SK-N-SH treated with all-trans-retinoic acid at 6 μM for 48 hours (cell line): ENCODE measurements at regions not wholly inside any gene's neighbourhood (a gene's known extent, or its start where the extent isn't known, plus 50 kb on each side); places are given as distances from the start of the nearest gene placed in this dataset.

Experiments
- ATAC-seq: fragments of 200-7000 bp; cut with Tn5 transposase; 3 replicates; pipeline ENCODE4 v1.9.1; 2020; ENCODE audit warnings: mild to moderate bottlenecking, moderate library complexity
- ARNTL ChIP-seq: fragments of 450-650 bp; formaldehyde crosslinking; IDR thresholded peaks from 2 replicates; pipeline ENCODE4 v1.5.0; 2020; ENCODE audit warnings: low read depth, mild to moderate bottlenecking, moderate library complexity, borderline replicate concordance
- BACH2 ChIP-seq: fragments of 250-450 bp; sonication (Bioruptor Pico); IDR thresholded peaks from 2 replicates; pipeline ENCODE4 v1.9.0; 2021; ENCODE audit warnings: mild to moderate bottlenecking, borderline replicate concordance
- CSDC2 ChIP-seq: fragments of 250-450 bp; sonication (Bioruptor Pico); IDR thresholded peaks from 2 replicates; pipeline ENCODE4 v1.5.0; 2020; ENCODE audit warnings: mild to moderate bottlenecking, moderate library complexity
- ESRRG ChIP-seq: fragments of 250-450 bp; sonication (Bioruptor Pico); IDR thresholded peaks from 2 replicates; pipeline ENCODE4 v1.6.1; 2021; ENCODE audit warnings: mild to moderate bottlenecking
- GLIS3 ChIP-seq: fragments of 250-450 bp; sonication (Bioruptor Pico); IDR thresholded peaks from 2 replicates; pipeline ENCODE4 v1.5.0; 2020; ENCODE audit warnings: mild to moderate bottlenecking, moderate library complexity
- ISL1 ChIP-seq: fragments of 250-450 bp; sonication (Bioruptor Pico); IDR thresholded peaks from 2 replicates; pipeline ENCODE4 v2.1.2; 2022; ENCODE audit warnings: mild to moderate bottlenecking, moderate library complexity
- POU6F1 ChIP-seq: fragments of 250-450 bp; sonication (Bioruptor Pico); IDR thresholded peaks from 2 replicates; pipeline ENCODE4 v1.8.0; 2021; ENCODE audit warnings: low read depth, mild to moderate bottlenecking, moderate library complexity, borderline replicate concordance
- PPARA ChIP-seq: fragments of 250-450 bp; sonication (Bioruptor Pico); IDR thresholded peaks from 2 replicates; pipeline ENCODE4 v1.5.0; 2020; ENCODE audit warnings: mild to moderate bottlenecking, borderline replicate concordance
- RARB ChIP-seq: fragments of 250-450 bp; sonication (Bioruptor Pico); IDR thresholded peaks from 2 replicates; pipeline ENCODE4 v1.8.0; 2021; ENCODE audit warnings: mild to moderate bottlenecking, moderate library complexity
- SNAI2 ChIP-seq: fragments of 250-450 bp; sonication (Bioruptor Pico); IDR thresholded peaks from 2 replicates; pipeline ENCODE4 v1.5.0; 2020; ENCODE audit warnings: mild to moderate bottlenecking, moderate library complexity
- TOX ChIP-seq: fragments of 250-450 bp; sonication (Bioruptor Pico); IDR thresholded peaks from 2 replicates; pipeline ENCODE4 v1.8.0; 2021; ENCODE audit warnings: mild to moderate bottlenecking, moderate library complexity, borderline replicate concordance
- ZC3H10 ChIP-seq: fragments of 250-450 bp; sonication (Bioruptor Pico); IDR thresholded peaks from 2 replicates; pipeline ENCODE4 v1.5.1; 2021; ENCODE audit warnings: mild to moderate bottlenecking, moderate library complexity
- ZFP30 ChIP-seq: fragments of 450-650 bp; formaldehyde crosslinking; IDR thresholded peaks from 2 replicates; pipeline ENCODE4 v1.5.0; 2022; ENCODE audit warnings: mild to moderate bottlenecking, moderate library complexity
- ZNF70 ChIP-seq: fragments of 450-650 bp; formaldehyde crosslinking; IDR thresholded peaks from 2 replicates; pipeline ENCODE4 v1.5.0; 2020; ENCODE audit warnings: mild to moderate bottlenecking, moderate library complexity
- ZNF8 ChIP-seq: fragments of 450-650 bp; formaldehyde crosslinking; IDR thresholded peaks from 2 replicates; pipeline ENCODE4 v1.5.0; 2020; ENCODE audit warnings: mild to moderate bottlenecking, moderate library complexity
- TF ChIP-seq, protein P1 (sequence below): fragments of 250-450 bp; sonication (Bioruptor Pico); IDR thresholded peaks from 2 replicates; pipeline ENCODE4 v1.5.0; 2020; ENCODE audit warnings: mild to moderate bottlenecking, moderate library complexity
- TF ChIP-seq, protein P2 (sequence below): fragments of 250-450 bp; sonication (Bioruptor Pico); IDR thresholded peaks from 2 replicates; pipeline ENCODE4 v1.8.0; 2020; ENCODE audit warnings: mild to moderate bottlenecking, moderate library complexity, borderline replicate concordance
- TF ChIP-seq, protein P3 (sequence below): fragments of 250-450 bp; sonication (Bioruptor Pico); IDR thresholded peaks from 2 replicates; pipeline ENCODE4 v1.5.1; 2020; ENCODE audit warnings: low read depth, mild to moderate bottlenecking, moderate library complexity

DNA sequence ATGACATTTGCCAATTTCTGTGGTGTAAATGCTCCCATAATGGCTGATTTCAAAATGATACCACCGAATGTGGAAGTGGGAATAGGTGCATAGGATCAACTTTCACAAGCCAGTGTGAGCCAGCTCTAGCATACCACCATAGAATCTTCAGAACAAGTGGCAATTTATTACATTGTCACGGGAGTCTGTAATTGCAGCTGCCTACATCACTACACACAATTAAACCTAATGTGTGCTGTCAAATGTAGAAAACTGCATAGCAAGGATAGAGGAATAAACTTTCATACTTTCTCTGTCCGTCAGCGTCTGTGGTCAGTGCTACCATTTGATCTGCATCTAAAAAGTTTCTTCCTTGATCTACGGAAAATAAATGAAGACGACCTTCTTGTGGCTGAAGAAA lies 417.8 kb upstream of the TOM1L1 start:
- no peak for ATAC-seq
- TF ChIP-seq PPARA (CRISPR knock-in tag) (no peak), ESRRG (CRISPR knock-in tag) (no peak), POU6F1 (no peak), RARB (CRISPR knock-in tag) (no peak), ARNTL (no peak), GLIS3 (CRISPR knock-in tag) (no peak)
- TF ChIP-seq, protein P1, sequence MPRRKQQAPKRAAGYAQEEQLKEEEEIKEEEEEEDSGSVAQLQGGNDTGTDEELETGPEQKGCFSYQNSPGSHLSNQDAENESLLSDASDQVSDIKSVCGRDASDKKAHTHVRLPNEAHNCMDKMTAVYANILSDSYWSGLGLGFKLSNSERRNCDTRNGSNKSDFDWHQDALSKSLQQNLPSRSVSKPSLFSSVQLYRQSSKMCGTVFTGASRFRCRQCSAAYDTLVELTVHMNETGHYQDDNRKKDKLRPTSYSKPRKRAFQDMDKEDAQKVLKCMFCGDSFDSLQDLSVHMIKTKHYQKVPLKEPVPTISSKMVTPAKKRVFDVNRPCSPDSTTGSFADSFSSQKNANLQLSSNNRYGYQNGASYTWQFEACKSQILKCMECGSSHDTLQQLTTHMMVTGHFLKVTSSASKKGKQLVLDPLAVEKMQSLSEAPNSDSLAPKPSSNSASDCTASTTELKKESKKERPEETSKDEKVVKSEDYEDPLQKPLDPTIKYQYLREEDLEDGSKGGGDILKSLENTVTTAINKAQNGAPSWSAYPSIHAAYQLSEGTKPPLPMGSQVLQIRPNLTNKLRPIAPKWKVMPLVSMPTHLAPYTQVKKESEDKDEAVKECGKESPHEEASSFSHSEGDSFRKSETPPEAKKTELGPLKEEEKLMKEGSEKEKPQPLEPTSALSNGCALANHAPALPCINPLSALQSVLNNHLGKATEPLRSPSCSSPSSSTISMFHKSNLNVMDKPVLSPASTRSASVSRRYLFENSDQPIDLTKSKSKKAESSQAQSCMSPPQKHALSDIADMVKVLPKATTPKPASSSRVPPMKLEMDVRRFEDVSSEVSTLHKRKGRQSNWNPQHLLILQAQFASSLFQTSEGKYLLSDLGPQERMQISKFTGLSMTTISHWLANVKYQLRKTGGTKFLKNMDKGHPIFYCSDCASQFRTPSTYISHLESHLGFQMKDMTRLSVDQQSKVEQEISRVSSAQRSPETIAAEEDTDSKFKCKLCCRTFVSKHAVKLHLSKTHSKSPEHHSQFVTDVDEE (CRISPR knock-in tag), result no peak
- TF ChIP-seq, protein P2, sequence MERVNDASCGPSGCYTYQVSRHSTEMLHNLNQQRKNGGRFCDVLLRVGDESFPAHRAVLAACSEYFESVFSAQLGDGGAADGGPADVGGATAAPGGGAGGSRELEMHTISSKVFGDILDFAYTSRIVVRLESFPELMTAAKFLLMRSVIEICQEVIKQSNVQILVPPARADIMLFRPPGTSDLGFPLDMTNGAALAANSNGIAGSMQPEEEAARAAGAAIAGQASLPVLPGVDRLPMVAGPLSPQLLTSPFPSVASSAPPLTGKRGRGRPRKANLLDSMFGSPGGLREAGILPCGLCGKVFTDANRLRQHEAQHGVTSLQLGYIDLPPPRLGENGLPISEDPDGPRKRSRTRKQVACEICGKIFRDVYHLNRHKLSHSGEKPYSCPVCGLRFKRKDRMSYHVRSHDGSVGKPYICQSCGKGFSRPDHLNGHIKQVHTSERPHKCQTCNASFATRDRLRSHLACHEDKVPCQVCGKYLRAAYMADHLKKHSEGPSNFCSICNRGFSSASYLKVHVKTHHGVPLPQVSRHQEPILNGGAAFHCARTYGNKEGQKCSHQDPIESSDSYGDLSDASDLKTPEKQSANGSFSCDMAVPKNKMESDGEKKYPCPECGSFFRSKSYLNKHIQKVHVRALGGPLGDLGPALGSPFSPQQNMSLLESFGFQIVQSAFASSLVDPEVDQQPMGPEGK, result no peak

GRCh38 chr17:54493691-54494090 lies 407.0 kb upstream of the TOM1L1 start:
- TF ChIP-seq POU6F1 (no peak), SNAI2 (CRISPR knock-in tag) (no peak), GLIS3 (CRISPR knock-in tag) (no peak), ZFP30 (CRISPR knock-in tag) (no peak), ZC3H10 (no peak), TOX (CRISPR knock-in tag) (no peak), ZNF8 (no peak), CSDC2 (CRISPR knock-in tag) (no peak), ARNTL (no peak), ZNF70 (CRISPR knock-in tag) (no peak), ESRRG (CRISPR knock-in tag) (no peak), BACH2 (CRISPR knock-in tag) (no peak), PPARA (CRISPR knock-in tag) (no peak), ISL1 (CRISPR knock-in tag) (no peak)
- TF ChIP-seq, protein P2, result no peak
- TF ChIP-seq, protein P1 (CRISPR knock-in tag), result no peak
- TF ChIP-seq, protein P3, sequence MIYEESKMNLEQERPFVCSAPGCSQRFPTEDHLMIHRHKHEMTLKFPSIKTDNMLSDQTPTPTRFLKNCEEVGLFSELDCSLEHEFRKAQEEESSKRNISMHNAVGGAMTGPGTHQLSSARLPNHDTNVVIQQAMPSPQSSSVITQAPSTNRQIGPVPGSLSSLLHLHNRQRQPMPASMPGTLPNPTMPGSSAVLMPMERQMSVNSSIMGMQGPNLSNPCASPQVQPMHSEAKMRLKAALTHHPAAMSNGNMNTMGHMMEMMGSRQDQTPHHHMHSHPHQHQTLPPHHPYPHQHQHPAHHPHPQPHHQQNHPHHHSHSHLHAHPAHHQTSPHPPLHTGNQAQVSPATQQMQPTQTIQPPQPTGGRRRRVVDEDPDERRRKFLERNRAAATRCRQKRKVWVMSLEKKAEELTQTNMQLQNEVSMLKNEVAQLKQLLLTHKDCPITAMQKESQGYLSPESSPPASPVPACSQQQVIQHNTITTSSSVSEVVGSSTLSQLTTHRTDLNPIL (CRISPR knock-in tag), result no peak
- ATAC-seq, result no peak
